Erythroblast (primary cell): ENCODE measurements at regions not wholly inside any gene's neighbourhood (a gene's known extent, or its start where the extent isn't known, plus 50 kb on each side); places are given as distances from the start of the nearest gene placed in this dataset.

ENCODE experiments used
- DNase-seq, 2 experiments: peaks; one replicate each; lab custom pipeline; 2025; lab: John Stamatoyannopoulos, UW
- GATA1 ChIP-seq: IDR thresholded peaks from 2 replicates; pipeline ENCODE4 v1.6.1; 2011; ENCODE audit warnings: low read depth, mild to moderate bottlenecking, control low read depth, low read length, moderate library complexity
- POLR2A ChIP-seq: IDR thresholded peaks from 2 replicates; pipeline ENCODE4 v1.6.1; 2011; ENCODE audit warnings: mild to moderate bottlenecking, low read length

DNA sequence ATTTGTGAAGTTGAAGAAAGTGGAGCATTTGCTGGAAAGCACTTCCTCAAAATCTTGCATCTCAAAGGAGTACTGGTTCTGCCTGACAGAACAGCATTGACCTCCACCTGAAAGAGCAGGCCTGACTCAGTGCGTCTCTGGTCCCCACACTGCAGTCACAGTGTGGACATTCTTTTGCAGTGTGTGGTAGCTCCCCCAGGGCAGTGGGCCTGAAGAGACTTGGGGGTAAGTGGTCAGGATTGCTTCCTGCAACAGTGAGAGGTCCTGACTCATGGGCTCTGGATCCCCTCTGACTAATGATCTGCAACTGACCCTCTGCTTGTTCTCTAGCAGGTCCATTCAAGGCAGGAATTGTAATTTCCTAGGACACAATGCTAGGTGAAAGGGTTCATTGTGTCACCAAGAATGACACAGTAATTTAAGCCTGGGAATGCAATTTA, 204.9 kb upstream of the KCNJ16 start:
- DNase-seq: no peak
- no peak for TF ChIP-seq POLR2A

DNA sequence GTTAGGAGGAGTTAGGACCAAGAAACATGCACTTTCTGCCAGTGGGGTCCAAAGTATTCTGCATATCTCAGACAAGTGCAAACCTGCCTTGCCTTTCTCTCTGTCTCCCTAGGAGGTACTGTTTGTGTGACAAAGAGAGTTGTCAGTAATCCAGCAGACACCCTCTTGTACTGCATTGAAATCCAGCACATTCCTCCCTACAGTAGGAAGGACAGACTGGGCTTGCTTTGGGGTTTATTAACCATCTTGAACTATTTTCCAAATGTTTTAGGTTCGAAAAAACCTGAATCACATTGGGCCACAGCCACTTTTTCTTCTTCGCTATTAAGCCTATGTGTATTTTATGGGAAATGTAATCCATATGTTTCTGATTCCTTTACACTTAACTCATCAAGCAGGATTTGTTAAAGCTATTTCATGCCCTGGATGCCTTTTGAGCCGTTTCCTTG, 204.2 kb upstream of the KCNJ16 start:
- no peak for DNase-seq
- no peak for TF ChIP-seq GATA1

DNA sequence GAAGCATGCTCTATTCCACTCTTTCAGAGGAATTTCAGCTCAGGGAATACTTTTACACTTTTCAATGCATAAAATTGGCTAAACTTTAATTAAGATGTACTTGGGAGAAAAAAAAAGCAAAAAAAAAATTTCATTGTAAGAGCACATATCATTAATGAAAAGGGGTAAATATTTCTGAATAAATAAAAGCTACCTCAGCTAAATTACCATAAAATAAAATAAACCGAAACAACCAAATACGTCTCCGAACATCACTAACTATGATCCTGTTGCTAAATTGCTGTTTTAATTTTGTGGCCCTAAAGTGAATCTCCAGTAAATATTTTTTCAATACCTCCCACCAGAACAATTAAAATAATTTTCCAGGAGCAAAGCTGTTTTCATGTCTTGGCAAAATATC, 203.7 kb upstream of the KCNJ16 start:
- no peak for DNase-seq
- TF ChIP-seq POLR2A: no peak
- no peak for TF ChIP-seq GATA1

DNA sequence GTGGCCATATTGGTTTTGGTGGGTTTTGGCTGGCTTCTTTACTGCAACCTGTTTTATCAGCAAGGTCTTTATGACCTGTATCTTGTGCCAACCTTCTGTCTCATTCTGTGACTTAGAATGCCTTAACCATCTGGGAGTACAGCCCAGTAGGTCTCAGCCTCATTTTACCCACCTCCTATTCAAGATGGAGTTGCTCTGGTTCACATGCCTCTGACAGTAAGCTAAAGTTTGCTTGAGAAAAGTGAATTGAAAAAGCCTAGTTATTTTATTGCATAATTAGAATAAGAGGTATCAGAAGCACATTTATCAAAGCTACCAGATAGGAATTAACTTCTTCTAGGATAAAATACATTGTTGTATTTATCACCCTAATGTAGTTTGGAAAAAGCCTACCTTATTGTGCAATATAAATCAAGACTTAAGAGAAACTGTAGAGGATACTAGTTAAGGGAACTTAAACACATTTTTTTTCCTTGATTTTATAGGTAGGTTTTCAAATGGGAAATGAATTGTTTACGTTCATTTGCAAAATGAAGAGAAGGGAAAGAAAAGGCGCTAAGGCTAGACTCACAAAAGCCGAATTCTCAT, 202.3 kb upstream of the KCNJ16 start:
- no peak for TF ChIP-seq POLR2A
- no peak for TF ChIP-seq GATA1
- no peak for DNase-seq

DNA sequence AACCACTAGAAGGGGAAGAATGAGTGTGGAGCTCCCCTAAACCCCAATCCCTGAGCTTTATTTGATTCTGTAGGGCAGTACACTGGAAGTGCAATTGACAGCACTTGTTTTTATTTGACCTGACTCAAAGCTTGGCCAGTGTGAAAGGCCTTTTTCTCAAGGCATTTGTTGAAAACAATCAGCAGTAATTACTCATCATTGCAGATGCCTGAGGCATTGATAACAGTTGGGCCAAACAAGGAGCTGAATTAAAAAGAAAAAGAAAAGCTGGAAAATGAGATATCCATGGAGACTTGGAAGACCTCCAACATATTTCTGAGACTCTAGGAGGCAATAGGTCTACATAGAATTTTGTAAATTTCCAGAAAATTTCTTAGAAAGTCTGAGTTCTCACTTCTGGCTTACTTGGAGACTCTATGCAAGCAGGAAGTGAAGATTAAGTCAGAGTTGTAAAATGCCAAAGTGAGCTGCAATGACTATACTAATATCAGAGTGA, 200.8 kb upstream of the KCNJ16 start:
- DNase-seq: no peak
- TF ChIP-seq POLR2A (no peak), GATA1 (no peak)

DNA sequence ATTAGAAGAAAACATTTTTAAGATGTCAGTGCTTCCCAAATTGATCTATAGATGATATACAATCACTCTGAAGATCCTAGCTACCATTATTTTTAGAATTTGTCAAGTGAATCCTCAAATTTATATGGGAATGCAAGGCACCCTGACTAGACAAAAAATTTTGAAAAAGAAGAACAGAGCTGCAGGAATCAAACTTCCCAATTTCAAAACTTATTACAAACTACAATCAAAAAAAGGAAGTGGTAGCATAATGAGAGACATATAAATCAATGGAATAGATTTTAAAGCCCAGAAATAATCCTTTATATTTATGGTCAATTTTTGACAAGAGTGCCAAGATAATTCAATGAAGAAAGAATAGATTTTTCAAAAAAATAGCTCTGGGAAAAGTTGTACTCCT, 198.3 kb upstream of the KCNJ16 start:
- TF ChIP-seq POLR2A: no peak
- TF ChIP-seq GATA1: no peak
- no peak for DNase-seq

DNA sequence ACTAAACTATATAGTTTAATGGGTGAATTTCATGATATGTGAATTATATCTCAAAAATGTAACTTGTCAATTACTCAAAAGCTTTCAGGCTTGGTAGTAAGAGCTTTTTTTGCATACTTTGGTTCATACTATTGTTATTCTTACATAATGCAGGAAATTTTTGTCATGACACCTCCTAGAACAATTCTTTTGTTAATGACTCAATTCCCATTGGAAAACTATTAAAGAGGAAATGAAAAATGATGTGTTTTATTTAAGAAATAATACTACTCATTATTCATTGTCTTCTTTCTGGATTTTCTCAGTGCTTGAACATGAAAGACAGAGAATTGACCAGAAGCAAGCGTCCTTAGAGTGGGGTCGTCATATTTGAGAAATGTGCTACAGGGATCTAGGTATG, 196.4 kb upstream of the KCNJ16 start:
- DNase-seq: no peak
- TF ChIP-seq POLR2A (no peak), GATA1 (no peak)

DNA sequence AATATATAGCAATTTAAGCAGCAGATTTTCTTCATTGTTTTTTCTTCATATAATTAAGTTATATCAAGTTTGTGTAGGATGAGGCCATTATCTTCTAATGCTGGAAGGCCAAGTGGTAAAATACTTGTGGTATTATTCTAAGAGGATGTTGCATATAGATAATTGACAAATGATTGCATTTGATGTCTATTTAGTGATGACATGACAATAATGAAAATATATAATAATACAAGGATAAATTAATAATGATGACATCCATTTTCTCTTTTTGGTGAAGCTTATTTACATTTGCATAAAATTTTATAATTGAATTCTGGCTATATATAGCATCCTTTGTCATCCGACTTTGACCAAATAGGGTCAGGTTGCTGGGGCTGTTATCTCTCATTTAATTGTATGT, 195.4 kb upstream of the KCNJ16 start:
- no peak for TF ChIP-seq GATA1
- no peak for TF ChIP-seq POLR2A
- DNase-seq: no peak

DNA sequence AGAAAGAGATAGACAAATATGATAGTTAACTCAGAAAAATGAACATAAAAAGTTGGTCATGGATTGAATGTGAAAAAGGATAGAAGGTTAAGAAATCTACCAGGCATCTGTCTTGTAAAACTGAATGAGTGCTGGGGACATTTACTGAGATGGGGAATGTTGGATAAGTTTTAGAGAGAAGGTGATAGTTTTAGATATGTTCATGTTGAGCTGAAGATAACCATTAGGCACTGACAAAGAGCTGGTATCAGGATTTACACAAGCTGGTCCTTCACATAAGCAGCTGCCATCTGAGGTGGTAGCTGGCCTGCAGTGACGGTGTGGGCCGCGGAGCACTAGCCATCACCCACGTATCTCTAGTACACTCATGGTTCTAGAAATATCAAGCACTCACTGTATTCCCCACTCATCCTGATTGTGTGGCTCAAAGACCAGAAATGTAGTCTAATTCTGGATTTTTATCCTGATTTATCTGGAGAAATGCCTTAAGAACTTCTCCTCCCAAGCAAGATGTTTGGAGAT, 194.4 kb upstream of the KCNJ16 start:
- DNase-seq: no peak
- no peak for TF ChIP-seq POLR2A
- no peak for TF ChIP-seq GATA1

DNA sequence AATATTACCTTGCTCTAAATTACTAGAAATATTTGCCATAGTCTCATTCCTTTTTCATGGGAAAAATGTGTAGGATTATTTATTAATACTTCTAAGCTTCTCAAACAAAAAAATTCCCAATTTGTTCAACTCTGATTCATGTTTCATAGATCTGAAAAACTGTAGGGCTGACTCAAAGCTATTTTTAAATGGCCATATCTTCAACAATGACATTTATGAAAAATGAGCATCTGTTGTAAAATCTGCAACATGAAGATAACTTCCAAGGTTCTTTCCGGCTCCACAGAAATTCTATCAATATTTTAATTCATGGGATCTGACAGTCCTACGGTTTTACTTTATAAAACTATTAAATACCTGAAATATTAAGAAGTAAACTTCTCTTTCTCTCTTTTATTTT, 192.7 kb upstream of the KCNJ16 start:
- TF ChIP-seq POLR2A: no peak
- TF ChIP-seq GATA1: no peak
- no peak for DNase-seq

DNA sequence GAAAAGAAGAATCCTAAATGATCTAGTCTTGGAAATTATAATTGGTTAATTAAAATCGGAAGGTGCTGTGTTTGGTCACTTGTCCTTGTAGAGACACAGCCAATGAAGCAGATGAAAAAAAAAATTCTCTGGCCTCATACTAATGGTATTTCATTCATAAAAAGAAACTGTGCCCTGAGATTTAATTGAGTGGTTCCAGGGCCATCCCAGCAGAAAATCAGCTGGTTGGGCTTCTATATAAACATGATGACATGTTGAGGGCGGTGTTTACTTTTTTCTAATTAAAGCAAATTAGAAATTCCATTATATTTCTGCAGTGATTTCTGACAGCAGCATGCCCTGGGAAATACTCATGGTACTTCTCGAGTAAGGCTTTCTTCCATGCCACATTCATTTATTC, 191.9 kb upstream of the KCNJ16 start:
- DNase-seq: no peak
- TF ChIP-seq POLR2A: no peak
- TF ChIP-seq GATA1: no peak

DNA sequence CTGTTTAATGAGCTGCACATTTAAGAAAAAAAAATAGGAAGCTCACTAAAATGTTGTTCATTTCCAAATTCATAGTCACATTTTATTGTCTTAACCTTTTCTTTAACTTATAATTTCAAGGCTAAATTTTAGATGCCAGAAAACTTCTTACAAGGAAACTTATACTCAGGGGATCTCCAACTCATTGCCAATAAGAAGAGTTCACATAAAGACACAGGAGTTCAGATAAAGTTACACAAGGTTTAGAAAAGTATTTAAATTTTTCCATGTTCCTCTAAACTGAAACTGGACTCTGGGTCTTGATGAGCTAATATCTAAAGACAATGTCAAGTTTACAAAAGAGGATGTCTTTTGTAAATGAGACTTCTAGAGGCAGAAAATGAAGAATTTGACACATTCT, 190.7 kb upstream of the KCNJ16 start:
- TF ChIP-seq GATA1: no peak
- TF ChIP-seq POLR2A: no peak
- DNase-seq: no peak

DNA sequence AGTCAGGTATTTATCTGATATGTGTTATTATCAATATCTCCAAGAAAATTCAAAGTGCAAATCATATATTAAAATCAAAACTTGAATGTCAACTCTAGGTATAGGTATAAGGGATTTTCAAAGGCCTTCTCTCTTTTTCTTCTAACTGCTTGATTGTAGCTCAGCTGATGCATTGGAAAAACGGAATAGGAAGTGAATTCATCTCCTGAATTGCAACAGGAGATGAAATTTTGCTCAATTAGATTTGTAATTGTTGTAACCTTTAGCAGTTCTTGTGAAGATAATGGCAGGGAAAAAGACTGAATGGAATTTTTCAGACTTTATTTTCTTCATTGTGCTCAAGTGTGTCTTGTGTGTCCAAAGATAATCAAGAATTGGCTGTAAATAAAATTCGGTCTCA, 190.2 kb upstream of the KCNJ16 start:
- no peak for DNase-seq
- TF ChIP-seq POLR2A (no peak), GATA1 (no peak)

DNA sequence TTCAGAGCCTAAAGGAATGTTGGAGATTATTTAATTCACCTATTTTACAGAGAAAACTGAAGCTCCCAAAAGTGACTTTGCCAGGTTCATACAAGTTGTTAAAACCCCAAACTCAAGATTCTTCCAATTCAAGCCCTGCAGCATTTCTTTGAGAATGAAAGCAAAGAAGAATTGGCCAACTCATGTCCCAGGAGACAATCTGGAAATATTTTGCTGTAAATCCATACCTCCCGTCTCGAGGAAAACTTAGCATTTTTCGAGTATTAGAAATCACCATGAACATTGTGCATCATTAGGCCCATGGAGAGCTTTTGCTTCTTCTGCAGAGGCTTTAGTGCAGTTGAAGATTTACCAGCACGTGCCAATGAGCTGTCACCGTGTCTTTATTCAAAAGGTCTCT, 176.4 kb upstream of the KCNJ16 start:
- DNase-seq: no peak

DNA sequence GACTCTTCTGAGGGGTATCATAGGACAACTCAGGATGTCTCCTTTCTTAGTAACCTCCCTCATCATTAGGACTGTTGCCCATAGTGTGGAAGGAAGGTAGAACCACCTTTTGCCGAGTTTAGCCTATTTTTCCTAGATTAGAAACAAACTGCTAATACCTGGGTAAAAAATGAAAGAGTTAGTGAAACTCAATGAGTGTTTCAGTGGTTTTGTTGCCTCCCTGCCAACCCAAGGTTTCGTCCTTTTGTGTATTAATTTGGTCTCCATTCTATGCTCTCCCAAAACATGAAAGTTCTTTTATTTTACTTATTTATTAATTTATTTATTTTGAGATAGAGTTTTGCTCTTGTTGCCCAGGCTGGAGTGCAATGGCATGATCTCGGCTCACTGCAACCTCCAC, 174.9 kb upstream of the KCNJ16 start:
- no peak for TF ChIP-seq POLR2A
- TF ChIP-seq GATA1: no peak
- no peak for DNase-seq

More for the DNA sequence above, 176.4 kb upstream of the KCNJ16 start:
- TF ChIP-seq GATA1 (no peak), POLR2A (no peak)
